ENCODE measurements at regions not wholly inside any gene's neighbourhood (a gene's known extent, or its start where the extent isn't known, plus 50 kb on each side); places are given as distances from the start of the nearest gene placed in this dataset.

DNA sequence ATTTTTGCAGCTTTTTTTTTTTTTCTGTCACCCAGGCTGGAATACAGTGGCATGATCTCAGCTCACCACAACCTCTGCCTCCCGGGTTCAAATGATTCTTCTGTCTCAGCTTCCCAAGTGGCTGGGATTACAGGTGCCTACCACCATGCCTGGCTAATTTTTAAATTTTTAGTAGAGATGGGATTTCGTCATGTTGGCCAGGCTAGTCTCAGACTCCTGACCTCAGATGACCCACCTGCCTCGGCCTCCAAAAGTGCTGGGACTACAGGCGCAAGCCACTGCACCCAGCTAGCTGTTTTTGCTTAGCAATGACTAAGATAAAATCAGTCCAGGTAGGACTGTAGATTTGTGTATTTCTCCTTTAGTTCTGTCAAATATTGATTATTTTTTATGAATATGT, 403.7 kb downstream of the PID1 start:
- intact Hi-C loops (cut with DNase I): no loop called here
- no peak overlapping the region for H3K4me3 ChIP-seq

DNA sequence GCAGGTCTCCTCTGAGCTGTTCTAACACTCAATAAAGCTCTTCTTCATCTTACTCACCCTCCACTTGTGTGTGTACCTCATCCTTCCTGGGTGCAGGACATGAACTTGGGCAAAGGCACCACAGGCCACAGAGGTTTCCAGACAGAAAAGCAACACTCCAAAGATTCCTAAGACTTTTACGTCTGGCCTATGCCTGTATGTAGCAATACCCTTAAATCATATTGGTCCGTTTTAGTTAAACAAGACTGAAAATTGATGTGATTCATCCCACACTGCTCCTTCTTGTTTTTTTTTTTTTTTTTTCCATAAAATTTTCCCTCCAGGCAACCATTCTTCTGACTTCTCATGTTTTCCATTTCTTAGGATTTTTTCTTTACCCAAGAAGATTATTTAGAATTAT, 404.3 kb downstream of the PID1 start:
- intact Hi-C loops (cut with DNase I): no loop called here
- no peaks in the 10 kb centered on the region for H3K27me3 ChIP-seq
- no peaks in the 10 kb centered on the region for H3K9me3 ChIP-seq
- WGBS, 2 donors: 84 to 89% methylated on average over 2 of the region's 2 CpGs
- no peak overlapping the region for H3K27ac ChIP-seq
- H3K4me1 ChIP-seq: no peaks in the 10 kb centered on the region
- TF ChIP-seq POLR2AphosphoS5 (IDR thresholded peaks at IDR 0.05): no peak
- TF ChIP-seq CTCF (IDR thresholded peaks at IDR 0.05): no peak
- TF ChIP-seq EP300 (IDR thresholded peaks at IDR 0.05): no peak
- TF ChIP-seq POLR2A (IDR thresholded peaks at IDR 0.05): no peak
- no peak for DNase-seq
- H3K36me3 ChIP-seq: no peaks in the 10 kb centered on the region
- no peak overlapping the region for H3K4me3 ChIP-seq

More for the DNA sequence above, 403.7 kb downstream of the PID1 start:
- no peak for DNase-seq
- Histone ChIP-seq H3K27me3 (no peaks in the 10 kb centered on the region), H3K36me3 (no peaks in the 10 kb centered on the region), H3K27ac (no peak overlapping the region), H3K4me1 (no peaks in the 10 kb centered on the region), H3K9me3 (no peaks in the 10 kb centered on the region)
- TF ChIP-seq EP300 (IDR thresholded peaks at IDR 0.05): no peak
- no peak for TF ChIP-seq CTCF (IDR thresholded peaks at IDR 0.05)
- TF ChIP-seq POLR2A (IDR thresholded peaks at IDR 0.05): no peak
- TF ChIP-seq POLR2AphosphoS5 (IDR thresholded peaks at IDR 0.05): no peak
- 90 to 92% methylated on average over 4 of the region's 4 CpGs for WGBS, 2 donors

DNA sequence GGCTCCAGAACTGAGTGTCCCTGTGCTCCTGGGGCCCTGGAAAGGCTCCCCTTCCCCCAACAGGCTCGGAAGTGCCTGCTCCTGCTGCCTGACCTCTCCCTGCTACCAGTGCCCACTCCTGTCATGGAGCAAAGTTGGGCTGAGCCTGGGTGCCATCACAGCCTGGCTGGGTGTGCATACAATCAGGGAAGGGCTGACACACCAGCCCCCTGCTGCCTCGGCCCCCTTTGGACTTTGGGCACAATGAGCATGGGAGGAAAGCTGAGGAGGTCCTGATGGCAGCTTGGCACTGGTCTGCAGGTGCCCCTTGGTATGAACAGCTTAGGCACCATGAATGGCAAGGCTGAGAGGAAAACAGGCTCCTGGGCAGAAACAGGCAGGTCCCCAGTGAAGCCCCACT, 405.0 kb downstream of the PID1 start:
- no peak overlapping the region for H3K27ac ChIP-seq
- H3K9me3 ChIP-seq: no peaks in the 10 kb centered on the region
- 83 to 85% methylated on average over 2 of the region's 2 CpGs for WGBS, 2 donors
- H3K27me3 ChIP-seq: no peaks in the 10 kb centered on the region
- no peaks in the 10 kb centered on the region for H3K36me3 ChIP-seq
- DNase-seq: no peak
- no peaks in the 10 kb centered on the region for H3K4me1 ChIP-seq
- no peak overlapping the region for H3K4me3 ChIP-seq
- TF ChIP-seq POLR2A (IDR thresholded peaks at IDR 0.05) (no peak), CTCF (IDR thresholded peaks at IDR 0.05) (no peak), POLR2AphosphoS5 (IDR thresholded peaks at IDR 0.05) (no peak), EP300 (IDR thresholded peaks at IDR 0.05) (no peak)
- intact Hi-C loops (cut with DNase I): no loop called here

- H3K27ac ChIP-seq: no peak overlapping the region
Observed at GRCh38 chr2:228864131-228864530, 407.0 kb downstream of the PID1 start.

More at GRCh38 chr2:228864131-228864530, 407.0 kb downstream of the PID1 start:
- TF ChIP-seq POLR2A (IDR thresholded peaks at IDR 0.05) (no peak), EP300 (IDR thresholded peaks at IDR 0.05) (no peak), POLR2AphosphoS5 (IDR thresholded peaks at IDR 0.05) (no peak), CTCF (IDR thresholded peaks at IDR 0.05) (no peak)
- Histone ChIP-seq H3K9me3 (no peaks in the 10 kb centered on the region), H3K4me3 (no peak overlapping the region), H3K27me3 (no peaks in the 10 kb centered on the region), H3K4me1 (no peaks in the 10 kb centered on the region), H3K36me3 (no peaks in the 10 kb centered on the region)
- DNase-seq: no peak
- intact Hi-C loops (cut with DNase I): no loop called here
- 84% methylated on average over 3 of the region's 3 CpGs for WGBS, 2 donors

All from sigmoid colon (tissue), 6 donors.